ENCODE measurements at regions not wholly inside any gene's neighbourhood (a gene's known extent, or its start where the extent isn't known, plus 50 kb on each side); places are given as distances from the start of the nearest gene placed in this dataset.
A peak's percentile ranks its signal among the peaks of the same experiment; 100 is the strongest.

DNA sequence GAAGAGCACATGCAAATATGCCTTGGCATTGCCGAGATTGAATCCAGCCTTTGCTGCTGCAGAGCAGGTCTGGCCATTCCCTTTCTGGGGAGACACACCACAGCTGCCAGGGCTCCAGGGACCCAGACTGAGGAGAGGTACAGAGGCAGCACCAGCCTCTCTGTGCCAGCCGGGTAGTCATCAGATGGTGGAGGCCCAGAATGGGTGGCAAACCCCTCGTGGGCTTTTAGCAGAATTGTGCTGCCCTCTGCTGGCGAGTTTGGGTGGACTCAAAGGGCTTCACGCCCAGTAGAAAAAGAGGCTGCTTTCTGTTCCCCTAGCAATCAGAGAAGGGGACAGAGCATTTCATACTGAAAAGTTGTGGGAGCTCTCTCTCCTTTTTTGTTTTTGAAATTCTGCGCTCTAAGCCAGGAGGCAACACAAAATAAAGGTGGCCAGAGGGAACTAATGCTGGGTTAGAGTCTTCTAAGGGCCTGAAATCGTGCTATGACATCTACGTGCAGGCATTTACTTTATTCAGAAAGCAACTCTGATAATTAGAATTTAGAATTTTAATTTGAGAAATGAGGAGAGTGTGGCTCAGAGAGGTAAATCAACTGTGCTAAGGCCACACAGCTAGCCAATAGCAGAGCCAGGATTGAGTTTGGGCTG, 158.8 kb upstream of the NAV2 start:
- TF ChIP-seq, protein P1, sequence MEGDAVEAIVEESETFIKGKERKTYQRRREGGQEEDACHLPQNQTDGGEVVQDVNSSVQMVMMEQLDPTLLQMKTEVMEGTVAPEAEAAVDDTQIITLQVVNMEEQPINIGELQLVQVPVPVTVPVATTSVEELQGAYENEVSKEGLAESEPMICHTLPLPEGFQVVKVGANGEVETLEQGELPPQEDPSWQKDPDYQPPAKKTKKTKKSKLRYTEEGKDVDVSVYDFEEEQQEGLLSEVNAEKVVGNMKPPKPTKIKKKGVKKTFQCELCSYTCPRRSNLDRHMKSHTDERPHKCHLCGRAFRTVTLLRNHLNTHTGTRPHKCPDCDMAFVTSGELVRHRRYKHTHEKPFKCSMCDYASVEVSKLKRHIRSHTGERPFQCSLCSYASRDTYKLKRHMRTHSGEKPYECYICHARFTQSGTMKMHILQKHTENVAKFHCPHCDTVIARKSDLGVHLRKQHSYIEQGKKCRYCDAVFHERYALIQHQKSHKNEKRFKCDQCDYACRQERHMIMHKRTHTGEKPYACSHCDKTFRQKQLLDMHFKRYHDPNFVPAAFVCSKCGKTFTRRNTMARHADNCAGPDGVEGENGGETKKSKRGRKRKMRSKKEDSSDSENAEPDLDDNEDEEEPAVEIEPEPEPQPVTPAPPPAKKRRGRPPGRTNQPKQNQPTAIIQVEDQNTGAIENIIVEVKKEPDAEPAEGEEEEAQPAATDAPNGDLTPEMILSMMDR (IDR thresholded peaks at IDR 0.05): peak; percentile 80 to 94 (median 87)
- no peak for TF ChIP-seq POLR2A (IDR thresholded peaks at IDR 0.05)
